ENCODE measurements at regions not wholly inside any gene's neighbourhood (a gene's known extent, or its start where the extent isn't known, plus 50 kb on each side); places are given as distances from the start of the nearest gene placed in this dataset.

DNA sequence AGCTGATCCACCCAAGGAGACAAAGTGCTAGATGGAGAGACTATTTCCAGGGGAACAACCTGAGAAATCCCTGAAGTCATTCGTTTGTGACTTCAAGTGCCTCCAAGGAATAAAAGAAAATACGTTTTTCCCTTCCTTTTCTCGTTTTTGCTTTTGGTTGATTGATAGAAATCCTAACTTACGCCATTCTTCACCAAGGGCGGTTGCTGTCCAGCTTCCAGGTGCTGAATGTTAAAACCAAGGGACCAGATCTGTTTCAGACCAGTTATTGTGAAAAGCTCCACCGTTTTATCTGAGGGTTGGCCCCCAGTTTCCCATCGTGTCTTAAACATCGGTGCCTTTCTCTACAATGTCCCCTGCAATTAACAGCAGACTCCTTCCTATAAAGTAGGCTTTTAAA lies 600.7 kb upstream of the SGCD start:
- no peak for TF ChIP-seq CTCF (IDR thresholded peaks at IDR 0.05; ENCODE audit: insufficient read depth, low read depth, low read length)
- TF ChIP-seq EZH2 (IDR thresholded peaks at IDR 0.05; ENCODE audit: insufficient read depth, low read length) = no peak

Measured in astrocyte (in vitro differentiated cells and primary cell).